GM06990 (cell line): ENCODE measurements at regions not wholly inside any gene's neighbourhood (a gene's known extent, or its start where the extent isn't known, plus 50 kb on each side); places are given as distances from the start of the nearest gene placed in this dataset.

Experiments used
- DNase-seq: peaks from one replicate; pipeline ENCODE4 v3.0.0-alpha.2; 2011; ENCODE audit not compliant: insufficient read length; ENCODE audit errors: extremely low read depth
- H3K27me3 ChIP-seq: replicated peaks from 2 replicates; pipeline ENCODE4 v1.6.0; 2011; ENCODE audit warnings: low read length; ENCODE audit not compliant: control insufficient read depth, insufficient read depth
- H3K36me3 ChIP-seq: 2 replicates; pipeline ENCODE4 v1.5.1; 2011; ENCODE audit warnings: low read length; ENCODE audit not compliant: control insufficient read depth, insufficient read depth
- H3K4me3 ChIP-seq: replicated peaks from 2 replicates; pipeline ENCODE4 v1.5.1; 2011; ENCODE audit warnings: low read depth, mild to moderate bottlenecking, control low read depth, low read length
- CTCF ChIP-seq: IDR thresholded peaks from 2 replicates; pipeline ENCODE4 v1.5.1; 2011; ENCODE audit warnings: low read length, control low read depth, mild to moderate bottlenecking, inconsistent platforms; ENCODE audit not compliant: insufficient read depth, poor library complexity, severe bottlenecking

DNA sequence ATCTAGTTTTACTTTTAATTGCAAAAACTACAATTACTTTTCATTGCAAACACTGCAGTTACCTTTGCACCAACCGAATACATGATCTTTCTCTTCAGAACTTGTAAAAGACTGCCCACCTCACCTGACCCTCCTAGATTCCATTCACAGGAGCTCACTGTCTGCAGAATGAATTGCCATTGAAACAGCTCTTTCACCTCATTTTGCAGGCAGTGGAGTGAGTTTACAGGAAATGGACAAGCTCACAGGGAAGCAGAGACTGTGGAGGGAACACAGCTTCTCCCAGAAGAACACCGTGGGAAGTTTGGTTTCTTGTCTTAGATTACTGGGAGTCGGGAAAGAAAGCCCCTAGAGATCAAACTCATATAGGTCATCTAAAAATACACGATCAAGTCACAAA, 439.7 kb upstream of the RBFOX1 start:
- H3K36me3 ChIP-seq: no peaks in the 10 kb centered on the region
- H3K4me3 ChIP-seq: no peak overlapping the region
- DNase-seq: no peak
- H3K27me3 ChIP-seq: no peaks in the 10 kb centered on the region
- TF ChIP-seq CTCF: no peak

- no peak for TF ChIP-seq CTCF
- Histone ChIP-seq H3K4me3 (no peak overlapping the region), H3K36me3 (no peaks in the 10 kb centered on the region), H3K27me3 (no peaks in the 10 kb centered on the region)
- no peak for DNase-seq
These were observed 441.1 kb upstream of the RBFOX1 start for GRCh38 chr16:6891496-6891895.

GRCh38 chr16:6888531-6888930, 444.1 kb upstream of the RBFOX1 start:
- Histone ChIP-seq H3K36me3 (no peaks in the 10 kb centered on the region), H3K4me3 (no peak overlapping the region), H3K27me3 (no peaks in the 10 kb centered on the region)
- DNase-seq: no peak
- TF ChIP-seq CTCF: no peak

DNA sequence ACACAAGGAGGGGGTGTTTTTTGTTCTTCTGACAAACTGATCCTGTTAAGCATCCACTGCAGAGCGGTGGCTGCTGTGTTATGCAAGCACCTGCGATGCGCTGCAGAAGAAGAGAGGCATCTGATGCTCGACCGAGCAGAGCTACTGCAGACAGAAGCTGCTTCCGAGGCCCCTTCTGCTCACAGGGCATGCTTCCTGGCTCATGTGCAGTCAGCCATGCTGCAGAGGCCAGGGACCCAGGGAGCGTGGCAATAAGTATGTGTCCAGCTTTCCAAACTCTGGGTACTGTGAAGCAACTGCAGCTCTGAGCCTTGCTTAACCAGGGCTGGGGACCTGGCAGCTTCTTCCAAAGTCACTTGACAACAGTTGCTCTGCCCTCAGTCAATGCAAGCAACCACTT, 448.6 kb upstream of the RBFOX1 start:
- TF ChIP-seq CTCF: no peak
- DNase-seq: no peak
- no peaks in the 10 kb centered on the region for H3K36me3 ChIP-seq
- no peak overlapping the region for H3K4me3 ChIP-seq
- no peaks in the 10 kb centered on the region for H3K27me3 ChIP-seq

DNA sequence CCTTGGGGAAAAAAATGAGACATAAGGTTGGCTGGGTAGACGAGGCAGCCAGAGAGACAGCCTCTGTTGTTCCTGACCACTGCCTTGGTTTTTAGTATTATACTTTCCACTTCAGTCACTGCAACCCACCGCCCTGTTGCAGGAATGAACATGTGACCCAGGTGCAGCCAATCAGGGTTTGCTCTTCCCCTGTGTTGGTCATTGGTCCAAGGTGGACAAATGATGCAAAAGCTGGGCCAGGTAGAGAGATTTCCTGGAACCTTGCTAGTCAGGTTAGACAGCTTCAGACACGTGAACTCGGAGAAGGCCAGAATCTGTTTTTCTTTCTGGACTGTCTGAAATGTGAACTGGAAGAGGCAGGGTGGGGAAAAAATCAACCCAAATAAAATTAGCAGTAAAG, 452.4 kb upstream of the RBFOX1 start:
- Histone ChIP-seq H3K4me3 (no peak overlapping the region), H3K27me3 (no peaks in the 10 kb centered on the region), H3K36me3 (no peaks in the 10 kb centered on the region)
- TF ChIP-seq CTCF: no peak
- DNase-seq: no peak

DNA sequence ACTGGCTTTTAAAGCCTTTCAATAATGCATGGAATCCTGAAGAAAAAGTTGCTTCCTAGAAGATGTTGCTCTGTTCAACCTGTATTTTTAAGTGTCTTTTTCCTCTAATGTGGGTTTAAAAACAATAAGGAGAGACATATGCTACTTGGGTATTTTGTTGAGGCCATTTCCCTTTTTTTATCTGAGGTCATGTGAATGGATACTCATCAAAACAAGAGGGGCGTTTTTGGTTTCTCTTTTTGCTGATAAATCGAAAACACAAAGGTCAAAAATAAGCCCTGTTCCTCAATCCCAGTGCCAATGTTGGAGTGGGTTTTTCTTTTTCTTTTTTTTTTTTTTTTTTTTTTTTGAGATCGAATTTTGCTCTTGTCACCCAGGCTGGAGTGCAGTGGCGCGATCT, 468.0 kb upstream of the RBFOX1 start:
- Histone ChIP-seq H3K27me3 (no peaks in the 10 kb centered on the region), H3K36me3 (no peaks in the 10 kb centered on the region), H3K4me3 (no peak overlapping the region)
- DNase-seq: no peak
- TF ChIP-seq CTCF: no peak
